Uterus (tissue), 3 donors: ENCODE measurements at regions not wholly inside any gene's neighbourhood (a gene's known extent, or its start where the extent isn't known, plus 50 kb on each side); places are given as distances from the start of the nearest gene placed in this dataset.

ENCODE experiments used
- DNase-seq, 2 donors: peaks; one replicate each; pipeline ENCODE4 v3.0.0-alpha.2; 2019 to 2020
- H3K27ac ChIP-seq, 2 donors: fragments of 200-600 bp; sonication (generic); 1 replicate in 1 of 2; 2 replicates in 1 of 2; pipeline ENCODE4 v1.5.1; 2016 to 2018
- H3K27me3 ChIP-seq, 2 donors: fragments of 200-600 bp; sonication (generic); one replicate each; pipeline ENCODE4 v1.5.1; 2018 to 2019; ENCODE audit warnings: control low read depth in 1 of 2
- H3K36me3 ChIP-seq, 2 donors: fragments of 200-600 bp; sonication (generic); one replicate each; pipeline ENCODE4 v1.5.1; 2019; ENCODE audit warnings: control low read depth in 1 of 2
- H3K4me1 ChIP-seq, 2 donors: fragments of 200-600 bp; sonication (generic); one replicate each; pipeline ENCODE4 v1.5.1; 2018 to 2019; ENCODE audit warnings: control low read depth in 1 of 2
- H3K4me3 ChIP-seq, 2 donors: fragments of 200-600 bp; sonication (generic); 1 replicate in 1 of 2; 2 replicates in 1 of 2; pipeline ENCODE4 v1.5.1; 2018 to 2019; ENCODE audit warnings: mild to moderate bottlenecking in 1 of 2
- H3K9me3 ChIP-seq, 2 donors: fragments of 200-600 bp; sonication (generic); one replicate each; pipeline ENCODE4 v1.5.1; 2019; ENCODE audit warnings: control low read depth in 1 of 2
- CTCF ChIP-seq, 4 experiments: fragments of 200-600 bp in 2 of 4; fragments of 450-650 bp in 2 of 4; sonication (generic) in 2 of 4; IDR thresholded peaks; one replicate each; pipeline ENCODE4 v1.5.1; 2016 to 2019; ENCODE audit warnings: antibody characterized with exemption in 4 of 4, mild to moderate bottlenecking in 2 of 4, moderate library complexity in 1 of 4
- POLR2A ChIP-seq, 2 donors: fragments of 450-650 bp; IDR thresholded peaks; one replicate each; pipeline ENCODE4 v1.6.1; 2016; ENCODE audit warnings: antibody characterized with exemption in 2 of 2, mild to moderate bottlenecking in 1 of 2, moderate library complexity in 1 of 2
- intact Hi-C: fragments of 100-400 bp; cut with DNase I; formaldehyde crosslinking; loops from one replicate; pipeline ENCODE4 v1.15.1; 2023; ENCODE audit warnings: low total_unique reads
- donor health status: DM: yes; HTN: yes; CAD: no.

- no peaks in the 10 kb centered on the region for H3K4me1 ChIP-seq
- no peak for TF ChIP-seq POLR2A (IDR thresholded peaks at IDR 0.05)
- no peak for TF ChIP-seq CTCF (IDR thresholded peaks at IDR 0.05)
- H3K27me3 ChIP-seq: no peaks in the 10 kb centered on the region
- peak overlapping the region; percentile 69 to 81 for H3K27ac ChIP-seq
- DNase-seq: peak; percentile 19 to 37
- H3K9me3 ChIP-seq: no peaks in the 10 kb centered on the region
- intact Hi-C loops: no loop called here
- peak overlapping the region; percentile 31 to 35 for H3K4me3 ChIP-seq
- no peaks in the 10 kb centered on the region for H3K36me3 ChIP-seq
Observed at GRCh38 chr15:96889734-96890480, 559.4 kb downstream of the NR2F2 start.

GRCh38 chr15:96891046-96891445, 560.5 kb downstream of the NR2F2 start:
- intact Hi-C loops: no loop called here
- H3K4me3 ChIP-seq: peak overlapping the region in 1 of 2 donors; percentile 35
- H3K36me3 ChIP-seq: no peaks in the 10 kb centered on the region
- H3K4me1 ChIP-seq: no peaks in the 10 kb centered on the region
- no peaks in the 10 kb centered on the region for H3K9me3 ChIP-seq
- no peak for DNase-seq
- no peaks in the 10 kb centered on the region for H3K27me3 ChIP-seq
- TF ChIP-seq CTCF (IDR thresholded peaks at IDR 0.05): no peak
- TF ChIP-seq POLR2A (IDR thresholded peaks at IDR 0.05): no peak
- H3K27ac ChIP-seq: peak overlapping the region; percentile 69 to 81

- H3K36me3 ChIP-seq: no peaks in the 10 kb centered on the region
- intact Hi-C loops: no loop called here
- H3K27me3 ChIP-seq: no peaks in the 10 kb centered on the region
- H3K9me3 ChIP-seq: no peaks in the 10 kb centered on the region
- H3K4me3 ChIP-seq: no peak overlapping the region
- H3K4me1 ChIP-seq: no peaks in the 10 kb centered on the region
- peak in 1 of 2 donors; percentile 23 for DNase-seq
- TF ChIP-seq POLR2A (IDR thresholded peaks at IDR 0.05): no peak
- peak; percentile 42 to 58 (median 51) for TF ChIP-seq CTCF (IDR thresholded peaks at IDR 0.05)
- peak overlapping the region; percentile 32 to 41 for H3K27ac ChIP-seq
Observed at GRCh38 chr15:96893159-96893906, 562.8 kb downstream of the NR2F2 start.

- H3K9me3 ChIP-seq: no peaks in the 10 kb centered on the region
- H3K36me3 ChIP-seq: no peaks in the 10 kb centered on the region
- peak overlapping the region in 1 of 2 donors; percentile 49 for H3K27ac ChIP-seq
- no peaks in the 10 kb centered on the region for H3K4me1 ChIP-seq
- no peaks in the 10 kb centered on the region for H3K27me3 ChIP-seq
- intact Hi-C loops: no loop called here
- no peak for DNase-seq
- TF ChIP-seq CTCF (IDR thresholded peaks at IDR 0.05) (no peak), POLR2A (IDR thresholded peaks at IDR 0.05) (no peak)
- no peak overlapping the region for H3K4me3 ChIP-seq
Observed at GRCh38 chr15:96894659-96895058, 564.2 kb downstream of the NR2F2 start.

GRCh38 chr15:96896766-96897165, 566.3 kb downstream of the NR2F2 start:
- intact Hi-C loops: no loop called here
- DNase-seq: no peak
- Histone ChIP-seq H3K27me3 (no peaks in the 10 kb centered on the region), H3K4me1 (no peaks in the 10 kb centered on the region), H3K9me3 (no peaks in the 10 kb centered on the region), H3K36me3 (no peaks in the 10 kb centered on the region), H3K4me3 (no peak overlapping the region), H3K27ac (no peak overlapping the region)
- TF ChIP-seq CTCF (IDR thresholded peaks at IDR 0.05) (no peak), POLR2A (IDR thresholded peaks at IDR 0.05) (no peak)
